ENCODE measurements at regions not wholly inside any gene's neighbourhood (a gene's known extent, or its start where the extent isn't known, plus 50 kb on each side); places are given as distances from the start of the nearest gene placed in this dataset.

DNA sequence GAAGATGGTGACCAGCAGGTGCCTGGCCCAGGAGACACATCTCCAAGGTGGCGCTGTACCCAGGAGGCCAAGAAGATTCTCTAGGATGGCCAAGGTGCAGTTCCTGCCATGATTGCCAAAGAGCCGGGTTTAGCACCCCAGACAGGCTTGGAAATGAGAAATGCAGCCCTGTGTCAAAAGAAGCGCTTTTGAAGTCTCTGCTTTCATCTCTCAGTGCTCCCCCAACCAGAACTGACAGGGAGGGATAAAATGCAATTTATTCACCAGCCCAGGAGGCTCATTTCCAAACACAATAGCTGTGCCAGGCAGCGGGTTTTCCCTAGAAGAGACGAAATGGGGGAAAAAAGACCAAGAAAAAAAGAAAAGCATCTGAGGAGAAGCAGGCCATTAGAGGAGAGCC lies 195.9 kb upstream of the NCAM1 start (continued):
- TF ChIP-seq, protein P1, sequence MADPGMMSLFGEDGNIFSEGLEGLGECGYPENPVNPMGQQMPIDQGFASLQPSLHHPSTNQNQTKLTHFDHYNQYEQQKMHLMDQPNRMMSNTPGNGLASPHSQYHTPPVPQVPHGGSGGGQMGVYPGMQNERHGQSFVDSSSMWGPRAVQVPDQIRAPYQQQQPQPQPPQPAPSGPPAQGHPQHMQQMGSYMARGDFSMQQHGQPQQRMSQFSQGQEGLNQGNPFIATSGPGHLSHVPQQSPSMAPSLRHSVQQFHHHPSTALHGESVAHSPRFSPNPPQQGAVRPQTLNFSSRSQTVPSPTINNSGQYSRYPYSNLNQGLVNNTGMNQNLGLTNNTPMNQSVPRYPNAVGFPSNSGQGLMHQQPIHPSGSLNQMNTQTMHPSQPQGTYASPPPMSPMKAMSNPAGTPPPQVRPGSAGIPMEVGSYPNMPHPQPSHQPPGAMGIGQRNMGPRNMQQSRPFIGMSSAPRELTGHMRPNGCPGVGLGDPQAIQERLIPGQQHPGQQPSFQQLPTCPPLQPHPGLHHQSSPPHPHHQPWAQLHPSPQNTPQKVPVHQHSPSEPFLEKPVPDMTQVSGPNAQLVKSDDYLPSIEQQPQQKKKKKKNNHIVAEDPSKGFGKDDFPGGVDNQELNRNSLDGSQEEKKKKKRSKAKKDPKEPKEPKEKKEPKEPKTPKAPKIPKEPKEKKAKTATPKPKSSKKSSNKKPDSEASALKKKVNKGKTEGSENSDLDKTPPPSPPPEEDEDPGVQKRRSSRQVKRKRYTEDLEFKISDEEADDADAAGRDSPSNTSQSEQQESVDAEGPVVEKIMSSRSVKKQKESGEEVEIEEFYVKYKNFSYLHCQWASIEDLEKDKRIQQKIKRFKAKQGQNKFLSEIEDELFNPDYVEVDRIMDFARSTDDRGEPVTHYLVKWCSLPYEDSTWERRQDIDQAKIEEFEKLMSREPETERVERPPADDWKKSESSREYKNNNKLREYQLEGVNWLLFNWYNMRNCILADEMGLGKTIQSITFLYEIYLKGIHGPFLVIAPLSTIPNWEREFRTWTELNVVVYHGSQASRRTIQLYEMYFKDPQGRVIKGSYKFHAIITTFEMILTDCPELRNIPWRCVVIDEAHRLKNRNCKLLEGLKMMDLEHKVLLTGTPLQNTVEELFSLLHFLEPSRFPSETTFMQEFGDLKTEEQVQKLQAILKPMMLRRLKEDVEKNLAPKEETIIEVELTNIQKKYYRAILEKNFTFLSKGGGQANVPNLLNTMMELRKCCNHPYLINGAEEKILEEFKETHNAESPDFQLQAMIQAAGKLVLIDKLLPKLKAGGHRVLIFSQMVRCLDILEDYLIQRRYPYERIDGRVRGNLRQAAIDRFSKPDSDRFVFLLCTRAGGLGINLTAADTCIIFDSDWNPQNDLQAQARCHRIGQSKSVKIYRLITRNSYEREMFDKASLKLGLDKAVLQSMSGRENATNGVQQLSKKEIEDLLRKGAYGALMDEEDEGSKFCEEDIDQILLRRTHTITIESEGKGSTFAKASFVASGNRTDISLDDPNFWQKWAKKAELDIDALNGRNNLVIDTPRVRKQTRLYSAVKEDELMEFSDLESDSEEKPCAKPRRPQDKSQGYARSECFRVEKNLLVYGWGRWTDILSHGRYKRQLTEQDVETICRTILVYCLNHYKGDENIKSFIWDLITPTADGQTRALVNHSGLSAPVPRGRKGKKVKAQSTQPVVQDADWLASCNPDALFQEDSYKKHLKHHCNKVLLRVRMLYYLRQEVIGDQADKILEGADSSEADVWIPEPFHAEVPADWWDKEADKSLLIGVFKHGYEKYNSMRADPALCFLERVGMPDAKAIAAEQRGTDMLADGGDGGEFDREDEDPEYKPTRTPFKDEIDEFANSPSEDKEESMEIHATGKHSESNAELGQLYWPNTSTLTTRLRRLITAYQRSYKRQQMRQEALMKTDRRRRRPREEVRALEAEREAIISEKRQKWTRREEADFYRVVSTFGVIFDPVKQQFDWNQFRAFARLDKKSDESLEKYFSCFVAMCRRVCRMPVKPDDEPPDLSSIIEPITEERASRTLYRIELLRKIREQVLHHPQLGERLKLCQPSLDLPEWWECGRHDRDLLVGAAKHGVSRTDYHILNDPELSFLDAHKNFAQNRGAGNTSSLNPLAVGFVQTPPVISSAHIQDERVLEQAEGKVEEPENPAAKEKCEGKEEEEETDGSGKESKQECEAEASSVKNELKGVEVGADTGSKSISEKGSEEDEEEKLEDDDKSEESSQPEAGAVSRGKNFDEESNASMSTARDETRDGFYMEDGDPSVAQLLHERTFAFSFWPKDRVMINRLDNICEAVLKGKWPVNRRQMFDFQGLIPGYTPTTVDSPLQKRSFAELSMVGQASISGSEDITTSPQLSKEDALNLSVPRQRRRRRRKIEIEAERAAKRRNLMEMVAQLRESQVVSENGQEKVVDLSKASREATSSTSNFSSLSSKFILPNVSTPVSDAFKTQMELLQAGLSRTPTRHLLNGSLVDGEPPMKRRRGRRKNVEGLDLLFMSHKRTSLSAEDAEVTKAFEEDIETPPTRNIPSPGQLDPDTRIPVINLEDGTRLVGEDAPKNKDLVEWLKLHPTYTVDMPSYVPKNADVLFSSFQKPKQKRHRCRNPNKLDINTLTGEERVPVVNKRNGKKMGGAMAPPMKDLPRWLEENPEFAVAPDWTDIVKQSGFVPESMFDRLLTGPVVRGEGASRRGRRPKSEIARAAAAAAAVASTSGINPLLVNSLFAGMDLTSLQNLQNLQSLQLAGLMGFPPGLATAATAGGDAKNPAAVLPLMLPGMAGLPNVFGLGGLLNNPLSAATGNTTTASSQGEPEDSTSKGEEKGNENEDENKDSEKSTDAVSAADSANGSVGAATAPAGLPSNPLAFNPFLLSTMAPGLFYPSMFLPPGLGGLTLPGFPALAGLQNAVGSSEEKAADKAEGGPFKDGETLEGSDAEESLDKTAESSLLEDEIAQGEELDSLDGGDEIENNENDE (IDR thresholded peaks at IDR 0.05; ENCODE audit: insufficient replicate concordance, low read length) = no peak
- TF ChIP-seq, protein P2, sequence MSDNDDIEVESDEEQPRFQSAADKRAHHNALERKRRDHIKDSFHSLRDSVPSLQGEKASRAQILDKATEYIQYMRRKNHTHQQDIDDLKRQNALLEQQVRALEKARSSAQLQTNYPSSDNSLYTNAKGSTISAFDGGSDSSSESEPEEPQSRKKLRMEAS (IDR thresholded peaks at IDR 0.05) = no peak

Data from H1 (cell line).